HG03066 (cell line): ENCODE measurements at regions not wholly inside any gene's neighbourhood (a gene's known extent, or its start where the extent isn't known, plus 50 kb on each side); places are given as distances from the start of the nearest gene placed in this dataset.

ENCODE experiments used
- ATAC-seq: cut with Tn5 transposase; IDR thresholded peaks from one replicate; pipeline ENCODE4 v1.9.1; 2021; ENCODE audit warnings: low read depth; ENCODE audit not compliant: unreplicated experiment

- ATAC-seq: no peak
Observed at GRCh38 chr13:34815526-34815925, 126.5 kb upstream of the NBEA start.

DNA sequence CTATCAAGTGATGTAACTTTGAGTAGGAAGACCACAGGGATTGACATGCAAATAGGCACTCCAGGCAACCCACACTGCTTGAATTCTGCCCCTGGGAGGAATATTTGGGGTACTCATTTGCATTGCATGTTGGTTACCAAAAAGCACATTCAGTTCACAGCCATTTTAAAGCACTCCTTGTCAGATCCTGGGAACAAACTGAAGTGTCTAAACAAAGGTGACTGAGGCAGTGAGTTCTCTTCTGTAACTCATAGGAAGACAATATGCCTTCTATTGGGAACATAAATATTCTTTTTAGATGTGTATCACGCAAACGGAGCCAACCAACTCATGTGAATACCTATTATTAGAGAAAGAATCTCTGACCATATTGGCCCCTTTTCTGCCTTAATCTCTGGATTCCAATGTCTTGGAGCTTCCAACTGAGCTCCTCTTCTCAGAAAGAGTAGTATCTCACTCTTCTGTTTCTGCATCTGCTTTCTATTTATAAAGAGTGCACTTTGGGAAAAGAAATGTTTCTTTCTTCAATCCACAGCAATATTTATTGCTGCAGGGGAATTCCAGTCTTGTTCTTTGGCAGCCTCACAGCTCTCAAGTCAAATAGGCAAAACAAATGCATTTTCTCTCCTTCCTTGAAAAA is 125.7 kb upstream of the NBEA start:
- ATAC-seq: no peak

DNA sequence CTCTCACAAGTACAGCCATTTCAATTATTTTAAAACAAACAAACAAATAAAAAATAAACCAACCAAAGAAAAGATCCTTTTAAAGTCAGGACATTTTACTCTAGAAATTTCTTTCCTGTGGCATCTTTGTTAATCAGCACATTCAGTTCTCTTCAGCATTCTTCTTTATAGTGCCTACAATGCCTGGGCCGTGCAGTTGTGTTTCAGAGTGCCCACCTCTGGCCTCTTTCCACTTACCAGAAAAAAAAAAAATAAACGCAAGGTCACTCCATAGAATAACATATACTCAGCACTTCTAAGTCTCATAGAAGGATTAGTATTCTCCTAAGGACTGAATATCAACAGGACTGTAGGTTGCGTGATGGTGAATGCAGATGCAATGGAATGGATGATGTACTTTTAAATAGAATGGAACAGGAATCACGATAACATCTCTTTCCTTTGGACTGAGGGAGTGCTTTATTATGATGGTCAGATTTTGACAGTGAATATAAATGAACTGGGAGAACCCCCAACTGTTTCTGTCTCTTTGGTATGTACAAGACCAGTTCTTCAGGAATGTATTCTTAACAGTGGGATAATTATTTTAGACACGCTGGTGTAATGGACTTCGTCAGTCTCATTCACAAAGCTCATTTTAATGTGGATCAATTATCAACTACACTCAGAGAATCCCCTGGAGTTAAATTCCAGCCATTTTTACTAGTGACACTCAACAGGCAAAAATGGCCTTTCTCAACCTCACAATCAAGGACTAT is 125.0 kb upstream of the NBEA start:
- ATAC-seq: no peak

- ATAC-seq: no peak
Observed at GRCh38 chr13:34822650-34823049, 119.4 kb upstream of the NBEA start.

DNA sequence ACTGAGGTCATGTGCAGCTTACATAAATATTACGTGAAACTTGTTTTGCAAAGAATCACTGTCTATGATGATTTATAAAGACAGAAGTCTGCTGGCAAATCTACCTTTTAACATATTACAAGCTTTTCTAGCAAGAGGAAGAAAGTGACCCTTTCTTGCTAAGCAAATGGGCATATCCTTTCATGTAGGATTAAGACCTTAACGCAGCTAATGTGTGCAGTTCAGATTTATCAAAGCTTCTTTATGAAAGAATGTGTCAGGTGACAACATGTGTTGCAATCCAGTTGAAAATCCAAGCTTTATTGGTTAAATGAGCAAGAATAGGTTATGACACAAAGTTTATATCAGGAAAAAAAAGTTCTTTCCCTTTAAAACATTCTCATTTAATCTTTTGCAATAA is 115.6 kb upstream of the NBEA start:
- no peak for ATAC-seq

GRCh38 chr13:34833562-34834182 is 108.4 kb upstream of the NBEA start:
- no peak for ATAC-seq

DNA sequence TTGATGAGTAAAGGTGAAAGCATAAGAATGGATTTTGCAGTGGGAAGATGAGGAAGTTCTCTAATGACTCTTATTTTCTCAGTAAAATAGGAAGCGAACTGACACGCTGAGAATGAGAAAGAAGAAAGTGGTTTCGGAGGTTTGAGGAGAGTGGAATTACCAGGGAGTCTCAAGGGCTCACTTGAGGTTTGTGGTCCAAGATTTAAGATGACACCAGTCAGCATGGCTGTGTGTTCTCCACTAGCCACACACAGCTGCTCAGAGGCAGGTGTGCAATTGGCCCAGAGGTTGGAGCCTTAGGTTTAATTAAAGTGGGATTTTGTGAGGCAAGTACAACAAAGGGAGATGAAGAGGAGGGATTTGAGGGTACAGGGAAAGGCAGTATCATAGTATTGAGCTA is 99.6 kb upstream of the NBEA start:
- ATAC-seq: no peak

DNA sequence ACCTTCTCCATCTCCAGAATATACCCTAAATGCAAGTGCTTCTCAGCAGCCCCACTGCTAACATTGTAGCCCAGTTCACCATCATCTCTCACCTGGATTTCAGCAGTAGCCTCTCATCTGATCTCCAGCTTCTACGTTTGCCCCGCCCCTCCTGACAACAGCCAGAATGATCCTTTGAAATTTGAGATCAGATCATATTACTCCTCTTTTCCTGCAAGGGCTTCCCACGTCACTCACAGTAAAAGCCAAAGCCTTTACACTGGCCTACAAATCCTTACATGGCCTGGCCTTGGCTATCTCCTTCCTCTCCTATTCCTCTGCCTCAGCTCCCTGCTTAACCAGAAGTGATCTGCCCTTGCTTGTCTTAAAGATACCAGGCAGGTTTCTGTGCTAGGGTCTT is 94.3 kb upstream of the NBEA start:
- ATAC-seq: no peak

DNA sequence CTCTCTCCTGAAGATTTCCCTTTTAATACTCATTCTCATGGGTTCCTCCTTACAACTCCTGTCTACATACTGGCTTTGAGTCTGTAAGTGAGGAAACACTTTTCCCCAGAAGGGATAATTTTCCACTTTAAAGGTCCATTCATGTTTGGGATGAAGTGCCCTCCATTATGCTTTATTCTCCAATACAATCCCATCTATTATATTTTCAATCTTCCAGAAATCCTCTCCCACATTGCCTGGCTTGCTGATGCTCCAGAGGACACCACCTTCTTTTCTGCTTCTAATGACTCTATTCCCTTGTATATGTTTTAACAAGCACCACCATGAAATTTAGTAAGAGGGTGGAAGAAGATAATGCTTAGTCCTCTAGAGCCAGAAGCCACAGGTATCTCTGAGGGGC is 92.7 kb upstream of the NBEA start:
- ATAC-seq: no peak

GRCh38 chr13:34853161-34853560 is 88.9 kb upstream of the NBEA start:
- no peak for ATAC-seq

- ATAC-seq: no peak
Observed at GRCh38 chr13:34857558-34858325, 84.3 kb upstream of the NBEA start.

GRCh38 chr13:34862311-34862710 is 79.8 kb upstream of the NBEA start:
- ATAC-seq: no peak

- no peak for ATAC-seq
Observed at GRCh38 chr13:34862716-34863115, 79.4 kb upstream of the NBEA start.

DNA sequence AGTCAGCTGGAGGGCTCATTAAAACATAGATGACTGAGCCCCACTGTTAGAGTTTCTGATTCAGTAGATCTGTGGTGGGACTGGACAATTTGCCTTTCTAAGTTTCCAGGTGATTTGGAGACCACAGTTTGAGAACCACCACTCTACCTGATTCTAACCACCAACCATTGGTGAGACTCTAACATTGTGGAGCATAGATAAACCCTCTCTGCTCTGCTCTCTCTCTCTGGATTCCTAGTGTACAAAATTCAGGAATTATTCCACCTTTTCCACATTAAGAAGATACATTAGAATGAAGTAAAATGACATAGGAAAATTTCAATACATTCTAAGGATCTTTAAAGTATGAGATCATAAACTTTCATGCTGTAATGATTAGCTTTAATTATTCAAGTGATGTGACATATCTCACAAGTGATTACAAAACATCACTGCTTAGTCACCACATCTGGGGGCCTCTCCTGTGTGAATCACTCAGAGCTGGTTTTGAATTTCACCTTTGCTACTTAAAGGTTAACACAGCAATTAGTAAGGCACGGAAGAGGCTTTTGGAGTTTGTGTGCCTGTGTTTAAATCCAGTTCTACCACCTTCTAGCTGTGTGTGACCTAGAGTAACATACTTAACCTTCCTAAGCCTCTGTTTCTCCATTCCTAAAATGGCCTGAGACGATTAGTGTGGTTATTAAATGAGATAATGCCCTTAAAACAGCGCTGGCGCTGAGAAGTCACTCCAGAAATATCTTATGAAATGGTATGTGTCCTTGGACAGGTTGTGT is 78.5 kb upstream of the NBEA start:
- ATAC-seq: no peak

DNA sequence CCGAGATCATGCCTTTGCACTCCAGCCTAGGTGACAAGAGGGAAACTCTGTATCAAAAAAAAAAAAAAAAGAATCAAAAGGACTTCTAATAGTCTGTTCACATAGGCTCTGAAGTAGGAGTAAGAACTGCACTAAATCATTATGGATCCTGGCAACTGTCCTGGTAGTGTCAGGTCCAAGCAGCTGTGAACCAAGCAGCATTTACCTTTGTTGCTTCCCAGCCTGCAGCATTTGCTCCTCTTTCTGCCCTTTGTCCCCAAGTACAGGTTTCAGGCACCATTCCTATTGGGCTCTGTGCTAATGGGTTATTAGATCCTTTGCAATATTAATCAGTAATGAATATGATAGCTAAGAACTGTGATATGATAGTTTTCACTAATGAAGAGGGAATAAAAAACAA is 77.4 kb upstream of the NBEA start:
- ATAC-seq: no peak

DNA sequence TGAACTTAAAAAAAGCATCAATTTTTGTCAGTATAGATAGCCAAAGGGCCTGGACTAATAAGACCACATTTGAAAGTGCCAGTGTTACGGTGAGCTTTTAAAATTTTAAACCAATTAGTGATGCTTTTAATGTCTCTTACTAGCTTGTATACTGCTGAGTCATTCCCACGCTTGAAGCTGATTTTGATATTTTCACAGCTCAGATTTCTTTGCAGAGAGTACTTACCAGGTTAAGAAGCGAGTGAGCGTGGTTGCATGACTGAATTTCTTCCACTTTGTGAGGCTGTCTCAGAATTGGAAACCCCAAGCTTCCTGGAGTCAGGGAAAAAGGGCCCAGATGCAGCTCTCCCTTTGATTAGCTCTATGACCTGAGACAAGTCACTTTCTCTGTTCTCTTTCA is 74.5 kb upstream of the NBEA start:
- no peak for ATAC-seq

DNA sequence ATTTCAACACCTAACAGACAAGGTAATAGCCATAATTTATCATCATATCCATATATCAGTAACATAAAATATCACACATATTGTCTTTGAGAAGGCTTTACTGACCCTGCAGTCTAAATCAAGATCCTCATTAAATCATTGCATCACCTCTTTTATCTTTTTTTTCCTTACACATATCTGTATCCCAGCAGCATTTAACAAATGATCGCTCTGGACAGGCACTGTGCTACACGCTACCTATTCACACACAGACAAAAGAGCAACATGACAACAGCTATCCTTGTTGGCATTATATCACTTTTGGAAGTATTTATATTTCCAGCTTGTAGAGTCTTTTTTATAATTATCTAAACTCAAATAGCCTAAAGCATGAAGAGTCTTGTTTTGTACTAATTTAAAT is 73.3 kb upstream of the NBEA start:
- no peak for ATAC-seq

GRCh38 chr13:34869696-34870095 is 72.4 kb upstream of the NBEA start:
- ATAC-seq: no peak

DNA sequence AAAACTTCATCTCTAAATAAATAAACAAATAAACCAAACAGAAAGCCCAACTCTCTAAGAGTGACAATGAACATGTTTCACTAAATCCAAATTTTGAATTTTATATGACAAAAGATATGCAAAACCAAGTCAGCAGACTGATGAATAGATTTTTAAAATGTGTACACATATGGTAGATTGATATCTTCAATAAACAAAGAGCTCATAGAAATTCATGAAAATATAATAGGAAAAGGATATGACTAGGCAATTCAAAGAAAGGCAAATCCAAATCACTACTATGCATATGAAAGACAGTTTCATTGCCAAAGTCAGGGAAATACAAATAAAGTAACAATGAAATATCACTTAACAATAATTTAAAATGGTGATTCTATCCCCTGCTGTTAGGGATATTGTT is 63.7 kb upstream of the NBEA start:
- no peak for ATAC-seq

GRCh38 chr13:34879851-34880250 is 62.2 kb upstream of the NBEA start:
- ATAC-seq: no peak

GRCh38 chr13:34881494-34881893 is 60.6 kb upstream of the NBEA start:
- no peak for ATAC-seq
